HepG2 (cell line): ENCODE measurements at regions not wholly inside any gene's neighbourhood (a gene's known extent, or its start where the extent isn't known, plus 50 kb on each side); places are given as distances from the start of the nearest gene placed in this dataset.

Experiments used
- ATAC-seq: fragments of 200-7000 bp; cut with Tn5 transposase; 3 replicates; pipeline ENCODE4 v1.9.1; 2020; ENCODE audit warnings: mild to moderate bottlenecking, moderate library complexity
- BruUV-seq: library from RNA; stranded (reverse); fragments of 400-500 nt; replicated peaks from 2 replicates; lab custom pipeline; 2021; lab: Mats Ljungman, UMichigan
- CTCF ChIA-PET: fragments of 300-600 bp; formaldehyde crosslinking; extraction: SDS; loops from one replicate; lab custom pipeline; 2021; ENCODE audit warnings: low total read pairs, inconsistent platforms, low intra/inter-chr PET ratio; lab: Yijun Ruan, JAX
- POLR2A ChIA-PET: fragments of 350-600 bp; sonication (Branson Sonifier 250); formaldehyde crosslinking; loops from one replicate; lab custom pipeline; 2020; ENCODE audit warnings: antibody characterized with exemption, inconsistent platforms; lab: Yijun Ruan, JAX
- DNase-seq: peaks from one replicate; pipeline ENCODE4 v3.0.0-alpha.2; 2015; ENCODE audit warnings: low spot score
- FAIRE-seq: peaks from 3 replicates; lab custom pipeline; 2011; peaks lifted over from hg19 to GRCh38; lab: Jason Lieb, UNC
- H2AFZ ChIP-seq: one replicate; pipeline ENCODE4 v1.6.1; 2011; ENCODE audit warnings: low read length, inconsistent platforms
- H3K27ac ChIP-seq: fragments of 300-600 bp; 3 replicates; pipeline ENCODE4 v1.8.0; 2011; ENCODE audit warnings: mixed run types, mild to moderate bottlenecking, mixed read lengths, low read length, inconsistent platforms; ENCODE audit not compliant: insufficient read depth; ENCODE audit errors: extremely low read length
- H3K27me3 ChIP-seq, 2 experiments: fragments of 200-600 bp in 1 of 2; 2 replicates in 1 of 2; 3 replicates in 1 of 2; pipeline versions ENCODE4 v1.6.0 to v1.8.0; 2011; ENCODE audit warnings: low read length in 2 of 2, mild to moderate bottlenecking in 2 of 2, moderate library complexity in 2 of 2, inconsistent platforms in 1 of 2; ENCODE audit not compliant: insufficient read depth in 2 of 2, control insufficient read depth in 1 of 2
- H3K36me3 ChIP-seq, 2 experiments: fragments of 200-600 bp in 1 of 2; replicated peaks in 1 of 2; 2 replicates in 1 of 2; 3 replicates in 1 of 2; pipeline versions ENCODE4 v1.5.1 to v1.8.0; 2011; ENCODE audit warnings: low read length in 2 of 2, inconsistent platforms in 1 of 2; ENCODE audit not compliant: insufficient read depth in 2 of 2, control insufficient read depth in 1 of 2
- H3K4me1 ChIP-seq: 2 replicates; pipeline ENCODE4 v1.5.1; 2012; ENCODE audit warnings: low read length, inconsistent platforms; ENCODE audit not compliant: insufficient read depth
- H3K4me2 ChIP-seq: 2 replicates; pipeline ENCODE4 v1.6.0; 2011; ENCODE audit warnings: low read depth, low read length, inconsistent platforms
- H3K4me3 ChIP-seq, 3 experiments: fragments of 200-600 bp in 1 of 3; sonication (generic), shearing (Covaris generic) in 1 of 3; replicated peaks in 1 of 3; 2 replicates each; pipeline ENCODE4 v1.5.1; 2011 to 2016; ENCODE audit warnings: low read length in 3 of 3, inconsistent platforms in 2 of 3, low read depth in 2 of 3, mild to moderate bottlenecking in 2 of 3, control low read depth in 1 of 3, mixed read lengths in 1 of 3; ENCODE audit not compliant: insufficient read depth in 1 of 3
- H3K79me2 ChIP-seq: one replicate; pipeline ENCODE4 v1.6.1; 2011; ENCODE audit warnings: low read length, inconsistent platforms; ENCODE audit not compliant: insufficient read depth
- H3K9ac ChIP-seq: 2 replicates; pipeline ENCODE4 v1.6.0; 2011; ENCODE audit warnings: mild to moderate bottlenecking, low read depth, low read length, inconsistent platforms; ENCODE audit not compliant: insufficient read depth
- H3K9me3 ChIP-seq: 2 replicates; pipeline ENCODE4 v1.5.1; 2012; ENCODE audit warnings: mild to moderate bottlenecking, low read length
- H4K20me1 ChIP-seq: 2 replicates; pipeline ENCODE4 v1.6.0; 2011; ENCODE audit warnings: inconsistent platforms, mild to moderate bottlenecking, low read length, moderate library complexity; ENCODE audit not compliant: insufficient read depth
- MAF1 ChIP-seq: sonication (generic); formaldehyde crosslinking; IDR thresholded peaks from 2 replicates; pipeline ENCODE4 v1.5.0; 2020; ENCODE audit warnings: missing genetic modification reagents, borderline replicate concordance
- MAZ ChIP-seq, 2 experiments: sonication (generic) in 1 of 2; formaldehyde crosslinking in 1 of 2; IDR thresholded peaks; 2 replicates each; pipeline versions ENCODE4 v1.5.0 to v1.6.1; 2012 to 2020; ENCODE audit warnings: low read depth in 2 of 2, mild to moderate bottlenecking in 2 of 2, borderline replicate concordance in 1 of 2, improper control_type of control experiment in 1 of 2, low read length in 1 of 2, missing genetic modification reagents in 1 of 2, moderate library complexity in 1 of 2
- MYNN ChIP-seq: sonication (generic); formaldehyde crosslinking; IDR thresholded peaks from 2 replicates; pipeline ENCODE4 v1.4.0; 2020; ENCODE audit warnings: mild to moderate bottlenecking, low read depth, missing genetic modification reagents
- NFAT5 ChIP-seq: sonication (generic); formaldehyde crosslinking; IDR thresholded peaks from 2 replicates; pipeline ENCODE4 v1.4.0; 2020; ENCODE audit warnings: missing genetic modification reagents
- RXRB ChIP-seq: IDR thresholded peaks from 2 replicates; pipeline ENCODE4 v1.6.1; 2016; ENCODE audit warnings: borderline replicate concordance, missing genetic modification reagents, missing compliant biosample characterization
- THAP8 ChIP-seq: sonication (generic); formaldehyde crosslinking; IDR thresholded peaks from 2 replicates; pipeline ENCODE4 v1.5.1; 2020; ENCODE audit warnings: missing genetic modification reagents, mild to moderate bottlenecking, borderline replicate concordance
- ZNF121 ChIP-seq: sonication (generic); formaldehyde crosslinking; IDR thresholded peaks from 2 replicates; pipeline ENCODE4 v1.5.0; 2020; ENCODE audit warnings: mild to moderate bottlenecking, missing genetic modification reagents
- whole genome bisulfite sequencing: methylation state at CpG from one replicate; pipeline ENCODE4 v1.1.6; 2017; ENCODE audit warnings: low lambda C conversion rate; 5-methylcytosine and 5-hydroxymethylcytosine counted together
- in situ Hi-C: cut with HindIII; loops from 2 replicates; pipeline ENCODE4 v1.10.0; 2017; ENCODE audit warnings: low pct_unique_long_range_greater_than_20kb; ENCODE audit not compliant: extremely low pct_ligation_motif_present
- intact Hi-C: fragments of 100-400 bp; cut with micrococcal nuclease; formaldehyde crosslinking; loops from one replicate; pipeline ENCODE4 v1.10.0; 2022; ENCODE audit not compliant: unreplicated experiment

- TF ChIP-seq MAZ (IDR thresholded peaks at IDR 0.05; ENCODE audit: borderline replicate concordance, low read depth, low read length) (no peak), MAZ (CRISPR knock-in tag; IDR thresholded peaks at IDR 0.05; ENCODE audit: low read depth) (no peak)
Measured at GRCh38 chr12:107978201-107978600, 150.9 kb upstream of the WSCD2 start (continued).

GRCh38 chr12:107978641-107979040 is 150.4 kb upstream of the WSCD2 start:
- H3K9me3 ChIP-seq: no peaks in the 10 kb centered on the region
- H4K20me1 ChIP-seq: no peaks in the 10 kb centered on the region
- no peak overlapping the region for H3K4me3 ChIP-seq
- TF ChIP-seq RXRB (CRISPR knock-in tag) (no peak), MYNN (CRISPR knock-in tag) (no peak), NFAT5 (CRISPR knock-in tag) (no peak), MAF1 (CRISPR knock-in tag) (no peak), THAP8 (CRISPR knock-in tag) (no peak), ZNF121 (CRISPR knock-in tag) (no peak)
- TF ChIP-seq, all 625 proteins: peak for 0
- ATAC-seq (no peak), FAIRE-seq (no peak), DNase-seq (no peak)
- POLR2A ChIA-PET: no interaction called here
- Histone ChIP-seq H3K9ac (no peak overlapping the region), H3K27ac (no peak overlapping the region), H3K4me1 (no peaks in the 10 kb centered on the region), H3K27me3 (0 out of 5 replicates have a peak, but pooled peaks cover 0 to 3% of the 10 kb centered on the region in 2 experiments), H2AFZ (no peak overlapping the region), H3K79me2 (no peaks in the 10 kb centered on the region), H3K36me3 (no peaks in the 10 kb centered on the region), H3K4me2 (no peak overlapping the region)
- CTCF ChIA-PET: no interaction called here
- WGBS: 13% methylated on average over 4 of the region's 4 CpGs
- intact Hi-C loops (no loop called here), in situ Hi-C loops (loop anchor here (25.0 kb wide), 1 partner anchor 209 kb away; no protein-coding TSS in a partner anchor)
- BruUV-seq: no TSS peak
